Lower leg skin (tissue), 4 donors: ENCODE measurements at regions not wholly inside any gene's neighbourhood (a gene's known extent, or its start where the extent isn't known, plus 50 kb on each side); places are given as distances from the start of the nearest gene placed in this dataset.

Experiments used
- DNase-seq, 2 donors: peaks; one replicate each; pipeline ENCODE4 v3.0.0-alpha.2; 2019; ENCODE audit warnings: low spot score in 2 of 2
- H3K4me3 ChIP-seq: fragments of 200-600 bp; sonication (generic); 2 replicates; pipeline ENCODE4 v1.5.1; 2017; ENCODE audit warnings: mild to moderate bottlenecking, low read depth; ENCODE audit not compliant: poor library complexity, severe bottlenecking
- POLR2A ChIP-seq, 2 donors: fragments of 450-650 bp; IDR thresholded peaks; one replicate each; pipeline ENCODE4 v1.6.1; 2016 to 2017; ENCODE audit warnings: antibody characterized with exemption in 2 of 2, mild to moderate bottlenecking in 1 of 2, moderate library complexity in 1 of 2
- WGBS, 2 donors: methylation state at CpG; one replicate each; pipeline ENCODE4 v1.1.5; 2018; 5-methylcytosine and 5-hydroxymethylcytosine counted together
- intact Hi-C: fragments of 100-400 bp; cut with DNase I; formaldehyde crosslinking; loops from one replicate; pipeline ENCODE4 v1.15.0; 2023; ENCODE audit warnings: low total_unique reads
- TF ChIP-seq, protein P1 (sequence below), 3 donors: fragments of 450-650 bp; IDR thresholded peaks; one replicate each; pipeline ENCODE4 v1.5.1; 2016; ENCODE audit warnings: antibody characterized with exemption in 3 of 3, mild to moderate bottlenecking in 3 of 3, moderate library complexity in 2 of 3

DNA sequence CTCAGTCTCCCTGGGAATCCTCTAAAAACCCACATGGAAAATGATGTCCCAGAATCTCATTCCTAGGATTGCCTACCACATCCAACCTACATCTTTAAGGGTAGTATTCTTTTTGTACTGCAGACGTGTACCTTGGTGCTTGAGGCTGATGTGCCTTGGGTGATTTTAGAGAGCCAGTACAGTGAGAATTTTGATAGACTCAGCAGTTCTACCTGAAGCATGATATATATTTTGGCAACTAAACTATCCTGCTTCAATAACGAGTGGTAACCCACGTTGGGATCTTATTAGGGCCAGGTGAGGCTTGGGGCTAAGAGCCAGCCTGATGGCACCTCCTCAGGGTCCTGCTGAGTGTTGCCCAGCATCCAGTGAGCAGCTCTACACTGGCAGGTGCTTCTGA, 140.4 kb downstream of the ZNF518B start:
- intact Hi-C loops, result no loop called here
- 64 to 70% methylated on average over 3 of the region's 3 CpGs for WGBS, 2 donors

DNA sequence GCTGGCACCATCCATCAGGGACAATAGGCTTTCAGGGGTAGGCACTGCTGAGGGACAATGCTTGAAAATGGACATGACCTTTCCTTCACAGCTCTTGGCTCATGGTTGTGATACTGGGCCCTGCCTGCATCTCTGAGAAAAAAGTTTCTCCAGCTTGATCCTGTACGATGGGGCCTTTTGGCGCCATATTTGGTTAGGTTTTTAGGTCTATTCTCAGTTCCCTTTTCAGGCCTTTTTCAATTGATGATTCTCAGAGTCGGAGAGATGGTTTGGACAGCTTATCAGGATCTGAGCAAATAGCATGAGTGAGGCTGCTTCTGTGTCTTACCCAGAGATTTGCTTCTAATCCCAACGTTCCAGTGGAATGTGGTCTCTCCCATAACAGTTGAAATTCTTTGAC, 141.6 kb downstream of the ZNF518B start:
- intact Hi-C loops, result no loop called here
- no peak for TF ChIP-seq POLR2A (IDR thresholded peaks at IDR 0.05)
- TF ChIP-seq, protein P1, sequence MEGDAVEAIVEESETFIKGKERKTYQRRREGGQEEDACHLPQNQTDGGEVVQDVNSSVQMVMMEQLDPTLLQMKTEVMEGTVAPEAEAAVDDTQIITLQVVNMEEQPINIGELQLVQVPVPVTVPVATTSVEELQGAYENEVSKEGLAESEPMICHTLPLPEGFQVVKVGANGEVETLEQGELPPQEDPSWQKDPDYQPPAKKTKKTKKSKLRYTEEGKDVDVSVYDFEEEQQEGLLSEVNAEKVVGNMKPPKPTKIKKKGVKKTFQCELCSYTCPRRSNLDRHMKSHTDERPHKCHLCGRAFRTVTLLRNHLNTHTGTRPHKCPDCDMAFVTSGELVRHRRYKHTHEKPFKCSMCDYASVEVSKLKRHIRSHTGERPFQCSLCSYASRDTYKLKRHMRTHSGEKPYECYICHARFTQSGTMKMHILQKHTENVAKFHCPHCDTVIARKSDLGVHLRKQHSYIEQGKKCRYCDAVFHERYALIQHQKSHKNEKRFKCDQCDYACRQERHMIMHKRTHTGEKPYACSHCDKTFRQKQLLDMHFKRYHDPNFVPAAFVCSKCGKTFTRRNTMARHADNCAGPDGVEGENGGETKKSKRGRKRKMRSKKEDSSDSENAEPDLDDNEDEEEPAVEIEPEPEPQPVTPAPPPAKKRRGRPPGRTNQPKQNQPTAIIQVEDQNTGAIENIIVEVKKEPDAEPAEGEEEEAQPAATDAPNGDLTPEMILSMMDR (IDR thresholded peaks at IDR 0.05), result no peak
- DNase-seq, result no peak
- H3K4me3 ChIP-seq, result no peak overlapping the region
- WGBS, 2 donors, result 78 to 90% methylated on average over 4 of the region's 4 CpGs

More for the DNA sequence above, 140.4 kb downstream of the ZNF518B start:
- no peak overlapping the region for H3K4me3 ChIP-seq
- TF ChIP-seq, protein P1 (IDR thresholded peaks at IDR 0.05), result no peak
- no peak for TF ChIP-seq POLR2A (IDR thresholded peaks at IDR 0.05)
- DNase-seq, result no peak

DNA sequence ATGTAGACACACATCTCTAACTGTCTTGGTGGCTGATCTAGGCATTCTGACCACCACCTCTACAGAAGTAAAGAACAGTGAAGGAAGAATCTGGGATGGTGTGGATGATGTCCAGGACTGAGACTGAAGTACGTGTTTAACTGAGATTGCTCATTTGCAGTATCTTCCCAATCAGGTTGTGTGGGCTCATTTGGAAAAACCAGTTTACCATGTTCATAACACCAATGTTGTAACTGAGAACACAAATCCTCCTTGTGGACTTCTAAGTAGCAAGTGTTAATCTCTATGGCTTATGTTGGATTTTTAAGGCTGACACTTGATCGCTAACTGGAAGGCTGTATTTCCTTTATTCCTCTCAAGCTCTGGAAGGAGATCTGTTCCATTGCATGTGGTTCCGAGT, 144.7 kb downstream of the ZNF518B start:
- no peak for DNase-seq
- WGBS, 2 donors, result 85 to 89% methylated on average over 3 of the region's 3 CpGs
- no peak overlapping the region for H3K4me3 ChIP-seq
- intact Hi-C loops, result no loop called here
- TF ChIP-seq, protein P1 (IDR thresholded peaks at IDR 0.05), result no peak

DNA sequence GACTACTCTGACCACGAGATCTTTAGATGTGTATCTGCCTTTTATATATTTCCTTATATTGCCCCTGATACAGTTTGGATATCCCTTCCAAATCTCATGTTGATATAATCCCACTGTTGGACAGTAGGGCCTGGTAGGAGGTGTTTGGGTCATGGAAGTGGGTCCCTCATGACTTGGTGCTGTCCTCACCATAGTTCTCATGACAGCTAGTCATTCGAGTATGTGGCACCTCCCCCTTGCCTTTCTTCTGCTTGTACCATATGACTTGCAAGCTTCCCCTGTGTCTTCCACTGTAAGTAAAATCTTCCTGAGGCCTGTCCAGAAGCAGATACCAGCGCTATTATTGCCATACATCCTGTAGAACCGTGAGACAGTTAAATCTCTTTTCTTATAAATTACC, 145.3 kb downstream of the ZNF518B start:
- TF ChIP-seq, protein P1 (IDR thresholded peaks at IDR 0.05), result no peak
- no peak for TF ChIP-seq POLR2A (IDR thresholded peaks at IDR 0.05)
- intact Hi-C loops, result no loop called here
- WGBS, 2 donors, result 78 to 84% methylated on average over 4 of the region's 4 CpGs

DNA sequence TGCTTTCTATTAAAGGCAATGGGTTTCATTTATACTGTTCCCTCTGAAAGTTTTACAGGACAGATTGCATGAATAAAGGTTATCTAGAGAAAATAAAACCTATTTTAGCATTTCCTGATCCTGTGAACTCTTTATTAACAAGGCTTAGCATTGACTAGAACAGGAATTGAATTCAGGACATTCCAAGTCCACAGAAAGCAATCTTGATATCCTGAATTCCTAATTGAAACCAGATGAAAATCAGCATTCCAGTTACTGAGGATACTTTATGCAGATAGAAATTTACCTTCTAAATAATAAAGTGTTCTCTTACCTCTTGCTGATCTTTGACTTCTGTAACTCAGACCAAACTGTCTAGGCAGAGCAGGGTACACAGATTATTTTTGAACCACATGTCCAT, 151.4 kb downstream of the ZNF518B start:
- TF ChIP-seq, protein P1 (IDR thresholded peaks at IDR 0.05), result no peak
- TF ChIP-seq POLR2A (IDR thresholded peaks at IDR 0.05), result no peak
- DNase-seq, result no peak
- intact Hi-C loops, result no loop called here
- H3K4me3 ChIP-seq, result no peak overlapping the region

More for the DNA sequence above, 145.3 kb downstream of the ZNF518B start:
- no peak for DNase-seq
- no peak overlapping the region for H3K4me3 ChIP-seq

DNA sequence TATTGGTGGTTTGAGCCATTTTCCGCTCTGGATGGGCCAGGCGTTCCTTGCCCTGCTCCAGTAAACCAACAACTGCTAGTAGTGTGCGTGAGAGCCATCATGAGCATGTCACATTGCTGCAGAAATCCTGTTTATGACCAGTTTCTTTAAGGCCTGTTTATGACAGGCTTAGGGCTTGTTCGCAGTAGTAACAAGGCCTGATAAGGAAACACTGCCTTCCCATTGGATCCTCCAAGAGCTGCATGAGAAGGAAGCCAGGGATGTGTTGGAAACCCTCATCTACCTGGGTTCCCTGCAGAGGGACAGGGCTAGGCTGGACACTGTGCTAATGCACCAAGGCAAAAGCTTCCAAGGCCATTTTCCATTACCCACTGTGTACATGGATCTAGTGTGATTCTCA, 153.9 kb downstream of the ZNF518B start:
- WGBS, 2 donors, result 83 to 89% methylated on average over 4 of the region's 4 CpGs
- H3K4me3 ChIP-seq, result no peak overlapping the region
- no peak for TF ChIP-seq POLR2A (IDR thresholded peaks at IDR 0.05)
- TF ChIP-seq, protein P1 (IDR thresholded peaks at IDR 0.05), result no peak
- DNase-seq, result no peak
- intact Hi-C loops, result no loop called here
